ENCODE measurements at regions not wholly inside any gene's neighbourhood (a gene's known extent, or its start where the extent isn't known, plus 50 kb on each side); places are given as distances from the start of the nearest gene placed in this dataset.

GRCh38 chr12:115129727-115130126 is 445.8 kb upstream of the TBX3 start (continued):
- TF ChIP-seq, protein P1, sequence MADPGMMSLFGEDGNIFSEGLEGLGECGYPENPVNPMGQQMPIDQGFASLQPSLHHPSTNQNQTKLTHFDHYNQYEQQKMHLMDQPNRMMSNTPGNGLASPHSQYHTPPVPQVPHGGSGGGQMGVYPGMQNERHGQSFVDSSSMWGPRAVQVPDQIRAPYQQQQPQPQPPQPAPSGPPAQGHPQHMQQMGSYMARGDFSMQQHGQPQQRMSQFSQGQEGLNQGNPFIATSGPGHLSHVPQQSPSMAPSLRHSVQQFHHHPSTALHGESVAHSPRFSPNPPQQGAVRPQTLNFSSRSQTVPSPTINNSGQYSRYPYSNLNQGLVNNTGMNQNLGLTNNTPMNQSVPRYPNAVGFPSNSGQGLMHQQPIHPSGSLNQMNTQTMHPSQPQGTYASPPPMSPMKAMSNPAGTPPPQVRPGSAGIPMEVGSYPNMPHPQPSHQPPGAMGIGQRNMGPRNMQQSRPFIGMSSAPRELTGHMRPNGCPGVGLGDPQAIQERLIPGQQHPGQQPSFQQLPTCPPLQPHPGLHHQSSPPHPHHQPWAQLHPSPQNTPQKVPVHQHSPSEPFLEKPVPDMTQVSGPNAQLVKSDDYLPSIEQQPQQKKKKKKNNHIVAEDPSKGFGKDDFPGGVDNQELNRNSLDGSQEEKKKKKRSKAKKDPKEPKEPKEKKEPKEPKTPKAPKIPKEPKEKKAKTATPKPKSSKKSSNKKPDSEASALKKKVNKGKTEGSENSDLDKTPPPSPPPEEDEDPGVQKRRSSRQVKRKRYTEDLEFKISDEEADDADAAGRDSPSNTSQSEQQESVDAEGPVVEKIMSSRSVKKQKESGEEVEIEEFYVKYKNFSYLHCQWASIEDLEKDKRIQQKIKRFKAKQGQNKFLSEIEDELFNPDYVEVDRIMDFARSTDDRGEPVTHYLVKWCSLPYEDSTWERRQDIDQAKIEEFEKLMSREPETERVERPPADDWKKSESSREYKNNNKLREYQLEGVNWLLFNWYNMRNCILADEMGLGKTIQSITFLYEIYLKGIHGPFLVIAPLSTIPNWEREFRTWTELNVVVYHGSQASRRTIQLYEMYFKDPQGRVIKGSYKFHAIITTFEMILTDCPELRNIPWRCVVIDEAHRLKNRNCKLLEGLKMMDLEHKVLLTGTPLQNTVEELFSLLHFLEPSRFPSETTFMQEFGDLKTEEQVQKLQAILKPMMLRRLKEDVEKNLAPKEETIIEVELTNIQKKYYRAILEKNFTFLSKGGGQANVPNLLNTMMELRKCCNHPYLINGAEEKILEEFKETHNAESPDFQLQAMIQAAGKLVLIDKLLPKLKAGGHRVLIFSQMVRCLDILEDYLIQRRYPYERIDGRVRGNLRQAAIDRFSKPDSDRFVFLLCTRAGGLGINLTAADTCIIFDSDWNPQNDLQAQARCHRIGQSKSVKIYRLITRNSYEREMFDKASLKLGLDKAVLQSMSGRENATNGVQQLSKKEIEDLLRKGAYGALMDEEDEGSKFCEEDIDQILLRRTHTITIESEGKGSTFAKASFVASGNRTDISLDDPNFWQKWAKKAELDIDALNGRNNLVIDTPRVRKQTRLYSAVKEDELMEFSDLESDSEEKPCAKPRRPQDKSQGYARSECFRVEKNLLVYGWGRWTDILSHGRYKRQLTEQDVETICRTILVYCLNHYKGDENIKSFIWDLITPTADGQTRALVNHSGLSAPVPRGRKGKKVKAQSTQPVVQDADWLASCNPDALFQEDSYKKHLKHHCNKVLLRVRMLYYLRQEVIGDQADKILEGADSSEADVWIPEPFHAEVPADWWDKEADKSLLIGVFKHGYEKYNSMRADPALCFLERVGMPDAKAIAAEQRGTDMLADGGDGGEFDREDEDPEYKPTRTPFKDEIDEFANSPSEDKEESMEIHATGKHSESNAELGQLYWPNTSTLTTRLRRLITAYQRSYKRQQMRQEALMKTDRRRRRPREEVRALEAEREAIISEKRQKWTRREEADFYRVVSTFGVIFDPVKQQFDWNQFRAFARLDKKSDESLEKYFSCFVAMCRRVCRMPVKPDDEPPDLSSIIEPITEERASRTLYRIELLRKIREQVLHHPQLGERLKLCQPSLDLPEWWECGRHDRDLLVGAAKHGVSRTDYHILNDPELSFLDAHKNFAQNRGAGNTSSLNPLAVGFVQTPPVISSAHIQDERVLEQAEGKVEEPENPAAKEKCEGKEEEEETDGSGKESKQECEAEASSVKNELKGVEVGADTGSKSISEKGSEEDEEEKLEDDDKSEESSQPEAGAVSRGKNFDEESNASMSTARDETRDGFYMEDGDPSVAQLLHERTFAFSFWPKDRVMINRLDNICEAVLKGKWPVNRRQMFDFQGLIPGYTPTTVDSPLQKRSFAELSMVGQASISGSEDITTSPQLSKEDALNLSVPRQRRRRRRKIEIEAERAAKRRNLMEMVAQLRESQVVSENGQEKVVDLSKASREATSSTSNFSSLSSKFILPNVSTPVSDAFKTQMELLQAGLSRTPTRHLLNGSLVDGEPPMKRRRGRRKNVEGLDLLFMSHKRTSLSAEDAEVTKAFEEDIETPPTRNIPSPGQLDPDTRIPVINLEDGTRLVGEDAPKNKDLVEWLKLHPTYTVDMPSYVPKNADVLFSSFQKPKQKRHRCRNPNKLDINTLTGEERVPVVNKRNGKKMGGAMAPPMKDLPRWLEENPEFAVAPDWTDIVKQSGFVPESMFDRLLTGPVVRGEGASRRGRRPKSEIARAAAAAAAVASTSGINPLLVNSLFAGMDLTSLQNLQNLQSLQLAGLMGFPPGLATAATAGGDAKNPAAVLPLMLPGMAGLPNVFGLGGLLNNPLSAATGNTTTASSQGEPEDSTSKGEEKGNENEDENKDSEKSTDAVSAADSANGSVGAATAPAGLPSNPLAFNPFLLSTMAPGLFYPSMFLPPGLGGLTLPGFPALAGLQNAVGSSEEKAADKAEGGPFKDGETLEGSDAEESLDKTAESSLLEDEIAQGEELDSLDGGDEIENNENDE (IDR thresholded peaks at IDR 0.05; ENCODE audit: insufficient replicate concordance, low read length), result no peak
- TF ChIP-seq BACH1 (IDR thresholded peaks at IDR 0.05; ENCODE audit: low read length), result no peak
- no peak for TF ChIP-seq SIRT6 (IDR thresholded peaks at IDR 0.05; ENCODE audit: low read length)
- TF ChIP-seq RAD21 (IDR thresholded peaks at IDR 0.05 in 1 of 2, conservative IDR thresholded peaks at IDR 0.05 in 1 of 2; ENCODE audit: low read depth in 2 of 2, low read length in 2 of 2), result no peak
- TF ChIP-seq CBX8 (IDR thresholded peaks at IDR 0.05; ENCODE audit: borderline replicate concordance, low read depth, low read length), result no peak
- TF ChIP-seq TEAD4 (IDR thresholded peaks at IDR 0.05; ENCODE audit: low read depth, low read length), result no peak

All from H1 (cell line).